AG09319 (cell line): ENCODE measurements at regions not wholly inside any gene's neighbourhood (a gene's known extent, or its start where the extent isn't known, plus 50 kb on each side); places are given as distances from the start of the nearest gene placed in this dataset.

Source experiments
- DNase-seq: peaks from one replicate; pipeline ENCODE4 v3.0.0-alpha.2; 2010; ENCODE audit warnings: low read depth; ENCODE audit errors: extremely low read depth
- TF ChIP-seq, protein P1 (sequence below): IDR thresholded peaks from 2 replicates; pipeline ENCODE4 v1.5.1; 2011; ENCODE audit warnings: low read depth, mild to moderate bottlenecking, inconsistent platforms, low read length, moderate library complexity

GRCh38 chr3:5035113-5035512 is 55.9 kb downstream of the BHLHE40 start:
- TF ChIP-seq, protein P1, sequence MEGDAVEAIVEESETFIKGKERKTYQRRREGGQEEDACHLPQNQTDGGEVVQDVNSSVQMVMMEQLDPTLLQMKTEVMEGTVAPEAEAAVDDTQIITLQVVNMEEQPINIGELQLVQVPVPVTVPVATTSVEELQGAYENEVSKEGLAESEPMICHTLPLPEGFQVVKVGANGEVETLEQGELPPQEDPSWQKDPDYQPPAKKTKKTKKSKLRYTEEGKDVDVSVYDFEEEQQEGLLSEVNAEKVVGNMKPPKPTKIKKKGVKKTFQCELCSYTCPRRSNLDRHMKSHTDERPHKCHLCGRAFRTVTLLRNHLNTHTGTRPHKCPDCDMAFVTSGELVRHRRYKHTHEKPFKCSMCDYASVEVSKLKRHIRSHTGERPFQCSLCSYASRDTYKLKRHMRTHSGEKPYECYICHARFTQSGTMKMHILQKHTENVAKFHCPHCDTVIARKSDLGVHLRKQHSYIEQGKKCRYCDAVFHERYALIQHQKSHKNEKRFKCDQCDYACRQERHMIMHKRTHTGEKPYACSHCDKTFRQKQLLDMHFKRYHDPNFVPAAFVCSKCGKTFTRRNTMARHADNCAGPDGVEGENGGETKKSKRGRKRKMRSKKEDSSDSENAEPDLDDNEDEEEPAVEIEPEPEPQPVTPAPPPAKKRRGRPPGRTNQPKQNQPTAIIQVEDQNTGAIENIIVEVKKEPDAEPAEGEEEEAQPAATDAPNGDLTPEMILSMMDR, result no peak
- DNase-seq, result no peak

DNA sequence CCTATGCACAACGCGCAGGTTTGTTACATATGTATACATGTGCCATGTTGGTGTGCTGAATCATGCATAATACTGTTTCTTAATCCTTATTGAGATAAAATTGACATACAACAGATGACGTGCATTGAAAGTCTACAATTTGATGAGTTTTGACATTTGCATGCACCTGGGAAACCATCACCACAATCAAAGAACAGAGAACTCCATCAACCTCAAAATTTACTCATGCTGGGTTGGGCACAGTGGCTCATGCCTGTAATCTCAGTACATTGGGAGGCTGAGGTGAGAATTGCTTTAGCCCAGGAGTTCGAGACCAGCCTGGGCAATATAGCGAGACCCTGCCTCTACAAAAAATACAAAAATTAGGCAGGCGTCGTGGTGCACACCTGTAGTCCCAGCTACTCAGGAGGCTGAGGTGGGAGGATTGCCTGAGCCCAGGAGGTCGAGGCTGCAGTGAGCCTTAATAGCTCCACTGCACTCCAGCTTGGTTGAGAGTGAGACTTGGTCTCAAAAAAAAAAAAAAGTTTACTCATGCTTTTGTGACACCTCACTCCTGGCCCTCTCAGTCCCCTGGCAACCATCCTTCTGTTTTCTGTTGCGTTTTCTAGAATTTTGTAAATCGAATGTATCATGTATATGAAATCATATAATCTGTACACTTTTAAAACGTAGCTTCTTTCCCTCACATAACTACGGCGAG is 56.6 kb downstream of the BHLHE40 start:
- no peak for DNase-seq
- TF ChIP-seq, protein P1, result no peak

DNA sequence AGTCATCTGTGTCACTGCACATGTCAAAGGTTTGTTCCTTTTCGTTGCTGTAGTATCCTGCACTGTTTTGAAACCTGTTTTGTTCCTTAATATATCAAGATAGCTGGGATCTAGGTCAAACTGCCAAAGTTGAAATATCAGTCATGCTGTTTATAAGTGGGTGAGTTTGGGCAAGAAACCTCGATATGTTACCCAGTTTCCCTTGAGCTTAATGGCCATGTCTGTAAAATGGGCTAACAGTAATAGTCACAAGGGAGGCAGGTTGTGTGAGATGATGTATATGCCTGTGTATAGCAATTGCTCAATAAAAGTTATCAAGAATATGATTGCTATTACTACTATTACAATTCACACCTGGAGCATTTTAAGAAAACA is 57.1 kb downstream of the BHLHE40 start:
- TF ChIP-seq, protein P1, result no peak
- no peak for DNase-seq

DNA sequence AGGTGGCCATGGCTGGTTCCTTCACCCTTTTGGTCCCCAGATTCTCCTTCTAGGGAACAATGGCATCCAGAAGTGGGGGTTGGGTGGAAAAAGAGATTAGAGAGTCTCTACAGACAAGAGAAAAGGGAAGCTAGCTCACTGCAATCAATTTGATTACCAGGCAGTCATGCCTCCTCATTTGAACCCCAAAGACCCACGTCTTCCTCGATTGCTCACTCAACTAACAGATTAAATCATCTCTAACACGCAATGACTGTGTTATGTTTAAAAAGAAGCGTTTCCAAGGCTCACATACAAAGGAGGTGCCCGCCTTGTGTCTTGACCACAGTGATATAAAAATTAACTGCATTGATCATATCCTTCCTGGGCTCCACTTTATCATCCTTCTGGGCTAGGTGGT is 57.6 kb downstream of the BHLHE40 start:
- no peak for DNase-seq
- TF ChIP-seq, protein P1, result no peak

DNA sequence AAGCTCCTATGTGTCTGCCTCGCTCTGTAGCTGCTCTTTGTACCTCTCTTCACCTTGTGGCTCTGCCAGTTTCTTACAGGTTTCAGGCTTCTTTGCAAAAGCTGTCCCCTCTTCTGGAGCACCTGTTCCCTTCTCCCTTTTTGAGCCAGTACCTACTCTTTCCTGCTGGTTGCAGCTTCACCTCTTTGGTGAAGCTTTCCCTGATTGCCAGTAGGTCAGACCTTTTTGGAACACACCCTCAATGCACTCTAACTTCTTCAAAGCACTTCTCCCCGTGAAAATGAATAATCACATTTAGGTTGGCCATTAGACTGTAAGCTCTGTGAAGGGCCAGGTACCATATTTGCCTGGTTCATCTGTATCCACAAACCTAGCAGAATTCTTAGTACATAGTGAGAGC is 60.3 kb downstream of the BHLHE40 start:
- DNase-seq, result no peak
- TF ChIP-seq, protein P1, result no peak

DNA sequence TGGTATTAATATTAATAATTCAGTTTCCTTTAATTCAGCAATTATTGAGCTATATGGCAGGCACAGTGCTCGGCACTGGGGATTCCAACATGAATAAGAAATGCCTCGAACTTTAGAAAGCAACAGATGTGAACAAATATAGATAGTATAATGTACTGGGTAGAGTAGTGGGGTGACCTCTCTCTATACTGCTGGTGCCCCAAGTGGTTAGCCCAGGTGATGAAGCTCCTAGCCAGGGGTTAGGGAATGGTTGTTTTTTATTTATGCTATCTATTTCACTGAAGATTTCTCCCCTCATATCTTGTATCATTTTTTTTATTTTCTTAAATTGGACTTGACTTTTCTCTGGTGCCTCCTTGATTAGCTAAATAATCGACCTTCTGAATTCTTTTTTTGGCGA is 62.1 kb downstream of the BHLHE40 start:
- TF ChIP-seq, protein P1, result no peak

DNA sequence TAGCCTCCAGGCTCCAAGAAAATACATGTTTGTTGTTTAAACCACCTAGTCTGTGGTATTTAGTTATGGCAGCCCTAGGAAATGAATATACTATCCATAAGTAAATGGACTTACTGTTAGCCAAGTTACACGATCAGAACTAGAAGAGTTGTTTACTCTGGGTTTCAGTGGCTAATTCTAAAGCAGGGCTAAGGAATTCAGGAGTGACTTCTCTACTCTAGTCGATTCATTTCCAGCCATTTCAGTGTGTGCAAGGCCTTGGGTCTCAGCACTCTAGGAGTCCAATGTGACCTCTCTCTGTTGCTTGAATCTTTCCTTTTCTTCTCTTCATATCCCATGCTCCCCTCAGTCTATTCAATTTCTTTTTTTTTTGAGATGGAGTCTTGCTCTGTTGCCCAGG is 66.7 kb downstream of the BHLHE40 start:
- TF ChIP-seq, protein P1, result no peak
- no peak for DNase-seq

More for the DNA sequence above, 62.1 kb downstream of the BHLHE40 start:
- DNase-seq, result no peak
